GM18498 (cell line): ENCODE measurements at regions not wholly inside any gene's neighbourhood (a gene's known extent, or its start where the extent isn't known, plus 50 kb on each side); places are given as distances from the start of the nearest gene placed in this dataset.
"Not testable (repeated sequence)": the region's sequence is repeated elsewhere in the genome, so short reads cannot be mapped to it uniquely, and the experiment has no call there.

Source experiments
- ATAC-seq: cut with Tn5 transposase; IDR thresholded peaks from one replicate; pipeline ENCODE4 v1.9.1; 2021; ENCODE audit warnings: mild to moderate bottlenecking, moderate library complexity; ENCODE audit not compliant: unreplicated experiment

- no peak for ATAC-seq
Measured at GRCh38 chr17:70320673-70321345, 151.5 kb downstream of the KCNJ2 start.

- ATAC-seq: no peak
Measured at GRCh38 chr17:70321352-70321751, 152.0 kb downstream of the KCNJ2 start.

- ATAC-seq: no peak
Measured at GRCh38 chr17:70323269-70323668, 153.9 kb downstream of the KCNJ2 start.

- ATAC-seq: no peak
Measured at GRCh38 chr17:70324031-70324430, 154.7 kb downstream of the KCNJ2 start.

GRCh38 chr17:70327279-70327678, 157.9 kb downstream of the KCNJ2 start:
- ATAC-seq: no peak

GRCh38 chr17:70327723-70328122, 158.4 kb downstream of the KCNJ2 start:
- no peak for ATAC-seq

GRCh38 chr17:70329721-70330120, 160.4 kb downstream of the KCNJ2 start:
- ATAC-seq: no peak

- not testable (repeated sequence) for ATAC-seq
Measured at GRCh38 chr17:70331066-70331465, 161.7 kb downstream of the KCNJ2 start.

GRCh38 chr17:70332356-70333210, 163.3 kb downstream of the KCNJ2 start:
- no peak for ATAC-seq

GRCh38 chr17:70336411-70336810, 167.1 kb downstream of the KCNJ2 start:
- ATAC-seq: no peak

- ATAC-seq: no peak
Measured at GRCh38 chr17:70338946-70339354, 169.6 kb downstream of the KCNJ2 start.

GRCh38 chr17:70343114-70343513, 173.8 kb downstream of the KCNJ2 start:
- ATAC-seq: no peak

GRCh38 chr17:70344386-70345060, 175.2 kb downstream of the KCNJ2 start:
- ATAC-seq: no peak

- no peak for ATAC-seq
Measured at GRCh38 chr17:70345061-70345460, 175.7 kb downstream of the KCNJ2 start.

GRCh38 chr17:70352834-70353233, 183.5 kb downstream of the KCNJ2 start:
- no peak for ATAC-seq

GRCh38 chr17:70353408-70354092, 184.2 kb downstream of the KCNJ2 start:
- ATAC-seq: no peak

GRCh38 chr17:70355185-70355584, 185.9 kb downstream of the KCNJ2 start:
- ATAC-seq: no peak

GRCh38 chr17:70357190-70357589, 187.9 kb downstream of the KCNJ2 start:
- ATAC-seq: no peak

- ATAC-seq: peak; percentile 45
Measured at GRCh38 chr17:70365091-70365583, 195.8 kb downstream of the KCNJ2 start.

GRCh38 chr17:70366386-70366785, 197.1 kb downstream of the KCNJ2 start:
- no peak for ATAC-seq

GRCh38 chr17:70368011-70368410, 198.7 kb downstream of the KCNJ2 start:
- ATAC-seq: no peak
